Natural killer cell (primary cell): ENCODE measurements at regions not wholly inside any gene's neighbourhood (a gene's known extent, or its start where the extent isn't known, plus 50 kb on each side); places are given as distances from the start of the nearest gene placed in this dataset.

Experiments
- ATAC-seq, 3 donors: fragments of 150-1000 bp in 2 of 3; fragments of 200-7000 bp in 1 of 3; cut with Tn5 transposase; 1 replicate in 1 of 3; 2 replicates in 2 of 3; pipeline ENCODE4 v1.10.0; 2021; ENCODE audit warnings: mild to moderate bottlenecking in 2 of 3, moderate library complexity in 2 of 3
- DNase-seq, 2 donors: peaks; one replicate each; pipeline versions ENCODE4 v3.0.0 to v3.0.0-alpha.2; 2013 to 2021; ENCODE audit warnings: mixed read lengths in 1 of 2
- H3K27ac ChIP-seq: one replicate; pipeline ENCODE4 v1.5.1; 2013; ENCODE audit warnings: mild to moderate bottlenecking, low read length
- H3K27me3 ChIP-seq: one replicate; pipeline ENCODE4 v1.6.1; 2013; ENCODE audit warnings: low read length; ENCODE audit not compliant: control insufficient read depth, insufficient read depth
- H3K36me3 ChIP-seq: one replicate; pipeline ENCODE4 v1.6.1; 2013; ENCODE audit warnings: low read length; ENCODE audit not compliant: control insufficient read depth, insufficient read depth
- H3K4me1 ChIP-seq: one replicate; pipeline ENCODE4 v1.6.1; 2013; ENCODE audit warnings: low read length; ENCODE audit not compliant: control insufficient read depth, insufficient read depth
- H3K4me3 ChIP-seq: one replicate; pipeline ENCODE4 v1.5.1; 2013; ENCODE audit warnings: low read length
- H3K9me3 ChIP-seq: one replicate; pipeline ENCODE4 v1.6.1; 2013; ENCODE audit warnings: low read length; ENCODE audit not compliant: control insufficient read depth, insufficient read depth
- H3K27ac Mint-ChIP-seq, 2 donors: one replicate each; pipeline ENCODE4 v1.8.0; 2022; ENCODE audit warnings: mild to moderate bottlenecking in 2 of 2, mixed read lengths in 2 of 2, moderate library complexity in 1 of 2
- H3K27me3 Mint-ChIP-seq, 2 donors: one replicate each; pipeline ENCODE4 v1.8.0; 2022; ENCODE audit warnings: low read depth in 2 of 2, mixed read lengths in 2 of 2
- H3K36me3 Mint-ChIP-seq: one replicate; pipeline ENCODE4 v1.8.0; 2022; ENCODE audit warnings: mixed read lengths
- H3K4me1 Mint-ChIP-seq, 2 donors: one replicate each; pipeline ENCODE4 v1.8.0; 2022; ENCODE audit warnings: mixed read lengths in 2 of 2
- H3K4me3 Mint-ChIP-seq: one replicate; pipeline ENCODE4 v1.8.0; 2022; ENCODE audit warnings: mild to moderate bottlenecking, moderate library complexity, mixed read lengths
- H3K9me3 Mint-ChIP-seq, 2 donors: one replicate each; pipeline ENCODE4 v1.8.0; 2022; ENCODE audit warnings: mixed read lengths in 2 of 2
- WGBS: methylation state at CpG from one replicate; pipeline ENCODE4 v1.1.7; 2013; ENCODE audit warnings: missing lambda C conversion rate; ENCODE audit not compliant: insufficient coverage; 5-methylcytosine and 5-hydroxymethylcytosine counted together
- intact Hi-C: fragments of 100-400 bp; cut with micrococcal nuclease; formaldehyde crosslinking; loops from one replicate; pipeline ENCODE4 v1.14.2; 2022
- TF ChIP-seq, protein P1 (sequence below): fragments of 200-600 bp; IDR thresholded peaks from one replicate; pipeline ENCODE4 v1.8.0; 2022; ENCODE audit warnings: antibody characterized with exemption

DNA sequence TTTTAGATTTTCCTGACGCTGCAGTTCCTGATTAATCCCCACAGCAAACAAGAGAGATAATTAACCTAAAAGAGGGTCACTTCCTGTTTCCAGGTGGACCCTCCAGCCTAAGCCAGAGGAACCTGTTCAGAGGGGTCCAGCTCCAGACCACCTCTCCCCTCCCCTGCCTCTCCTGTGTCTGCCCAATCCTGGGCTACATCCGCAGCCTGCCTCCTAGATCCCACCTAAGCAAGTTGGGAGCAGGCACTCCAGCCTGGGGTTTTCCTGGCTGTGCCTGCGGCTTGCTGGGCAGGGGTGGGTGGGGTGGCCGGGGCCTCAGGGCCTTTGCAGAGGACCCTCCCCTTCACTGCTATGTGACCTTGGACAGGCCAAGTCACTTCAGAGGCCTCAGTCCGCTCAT, 178.6 kb upstream of the LINGO1 start:
- WGBS: 47% methylated on average over 3 of the region's 5 CpGs

DNA sequence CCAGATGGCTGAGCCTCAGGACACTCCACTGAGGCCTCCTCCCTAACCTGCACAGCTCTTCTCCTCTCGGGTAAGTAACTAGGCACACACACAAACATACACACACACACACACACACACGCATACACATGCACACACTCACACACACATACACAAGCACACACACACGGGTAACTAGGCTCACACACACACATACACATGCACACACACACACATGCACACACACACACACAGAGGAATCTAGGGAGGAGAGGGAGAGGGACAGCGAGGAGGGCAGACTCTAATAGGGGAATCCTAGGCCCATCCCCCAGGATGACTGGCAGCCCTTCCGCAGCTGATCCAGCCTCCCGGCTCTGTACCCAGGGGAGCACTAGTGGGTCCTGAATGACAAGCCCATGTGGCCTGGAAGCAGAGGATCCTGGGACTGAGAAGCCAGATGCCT, 177.4 kb upstream of the LINGO1 start:
- Mint-ChIP-seq H3K4me3 (no peak overlapping the region), H3K27ac (no peak overlapping the region), H3K36me3 (no peaks in the 10 kb centered on the region), H3K9me3 (no peaks in the 10 kb centered on the region), H3K4me1 (no peaks in the 10 kb centered on the region), H3K27me3 (peaks cover 0 to 5% of the 10 kb centered on the region in 2 donors)
- TF ChIP-seq, protein P1, sequence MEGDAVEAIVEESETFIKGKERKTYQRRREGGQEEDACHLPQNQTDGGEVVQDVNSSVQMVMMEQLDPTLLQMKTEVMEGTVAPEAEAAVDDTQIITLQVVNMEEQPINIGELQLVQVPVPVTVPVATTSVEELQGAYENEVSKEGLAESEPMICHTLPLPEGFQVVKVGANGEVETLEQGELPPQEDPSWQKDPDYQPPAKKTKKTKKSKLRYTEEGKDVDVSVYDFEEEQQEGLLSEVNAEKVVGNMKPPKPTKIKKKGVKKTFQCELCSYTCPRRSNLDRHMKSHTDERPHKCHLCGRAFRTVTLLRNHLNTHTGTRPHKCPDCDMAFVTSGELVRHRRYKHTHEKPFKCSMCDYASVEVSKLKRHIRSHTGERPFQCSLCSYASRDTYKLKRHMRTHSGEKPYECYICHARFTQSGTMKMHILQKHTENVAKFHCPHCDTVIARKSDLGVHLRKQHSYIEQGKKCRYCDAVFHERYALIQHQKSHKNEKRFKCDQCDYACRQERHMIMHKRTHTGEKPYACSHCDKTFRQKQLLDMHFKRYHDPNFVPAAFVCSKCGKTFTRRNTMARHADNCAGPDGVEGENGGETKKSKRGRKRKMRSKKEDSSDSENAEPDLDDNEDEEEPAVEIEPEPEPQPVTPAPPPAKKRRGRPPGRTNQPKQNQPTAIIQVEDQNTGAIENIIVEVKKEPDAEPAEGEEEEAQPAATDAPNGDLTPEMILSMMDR: no peak
- no peaks in the 10 kb centered on the region for H3K27me3 ChIP-seq
- H3K4me3 ChIP-seq: no peak overlapping the region
- H3K36me3 ChIP-seq: no peaks in the 10 kb centered on the region
- no peak overlapping the region for H3K27ac ChIP-seq
- no peak for ATAC-seq
- 84% methylated on average over 6 of the region's 6 CpGs for WGBS
- no peaks in the 10 kb centered on the region for H3K9me3 ChIP-seq
- DNase-seq: no peak
- no peaks in the 10 kb centered on the region for H3K4me1 ChIP-seq
- intact Hi-C loops: no loop called here

More for the DNA sequence above, 178.6 kb upstream of the LINGO1 start:
- TF ChIP-seq, protein P1: no peak
- Mint-ChIP-seq H3K4me3 (no peak overlapping the region), H3K27me3 (peaks cover 5 to 8% of the 10 kb centered on the region in 2 donors), H3K4me1 (no peaks in the 10 kb centered on the region), H3K9me3 (no peaks in the 10 kb centered on the region), H3K27ac (no peak overlapping the region), H3K36me3 (no peaks in the 10 kb centered on the region)
- intact Hi-C loops: no loop called here
- H3K36me3 ChIP-seq: no peaks in the 10 kb centered on the region
- H3K27me3 ChIP-seq: no peaks in the 10 kb centered on the region
- H3K4me1 ChIP-seq: no peaks in the 10 kb centered on the region
- H3K9me3 ChIP-seq: no peaks in the 10 kb centered on the region
- ATAC-seq: no peak
- no peak overlapping the region for H3K4me3 ChIP-seq
- no peak for DNase-seq
- no peak overlapping the region for H3K27ac ChIP-seq

DNA sequence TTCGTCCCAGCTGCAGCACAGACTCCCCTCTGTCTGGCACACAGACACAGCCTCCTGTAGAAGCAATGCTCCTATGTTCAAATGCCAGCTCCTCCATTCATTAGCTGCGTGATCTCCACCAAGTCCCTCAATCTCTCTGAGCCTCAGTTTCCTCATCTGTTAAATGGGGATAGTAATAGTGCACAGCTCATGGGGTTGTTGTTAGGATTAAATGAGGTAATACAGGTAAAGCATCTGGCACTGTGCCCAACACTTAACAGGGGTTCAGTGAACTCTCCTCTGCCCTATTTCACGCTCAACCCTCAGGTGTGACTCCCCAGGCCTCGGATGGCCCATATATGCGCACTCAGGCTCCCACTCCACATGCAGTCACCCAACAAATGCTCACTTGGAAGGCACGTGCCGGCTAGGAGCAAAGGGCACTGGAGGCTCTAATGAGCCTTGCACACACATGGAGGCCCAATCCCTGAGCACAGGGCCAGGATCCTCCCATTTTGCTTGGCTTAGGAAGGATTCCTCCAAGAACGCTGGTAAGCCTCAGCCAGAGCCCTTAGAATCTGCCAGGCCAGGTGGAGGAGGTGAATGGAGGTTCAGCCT, 176.0 kb upstream of the LINGO1 start:
- Mint-ChIP-seq H3K4me3 (no peak overlapping the region), H3K36me3 (no peaks in the 10 kb centered on the region), H3K27ac (no peak overlapping the region), H3K9me3 (no peaks in the 10 kb centered on the region), H3K27me3 (peaks cover 0 to 5% of the 10 kb centered on the region in 2 donors), H3K4me1 (no peaks in the 10 kb centered on the region)
- Histone ChIP-seq H3K4me3 (no peak overlapping the region), H3K36me3 (no peaks in the 10 kb centered on the region), H3K9me3 (no peaks in the 10 kb centered on the region), H3K27me3 (no peaks in the 10 kb centered on the region), H3K27ac (no peak overlapping the region), H3K4me1 (no peaks in the 10 kb centered on the region)
- intact Hi-C loops: no loop called here
- DNase-seq (no peak), ATAC-seq (no peak)
- whole genome bisulfite sequencing: 88% methylated on average over 7 of the region's 8 CpGs
- TF ChIP-seq, protein P1: no peak

DNA sequence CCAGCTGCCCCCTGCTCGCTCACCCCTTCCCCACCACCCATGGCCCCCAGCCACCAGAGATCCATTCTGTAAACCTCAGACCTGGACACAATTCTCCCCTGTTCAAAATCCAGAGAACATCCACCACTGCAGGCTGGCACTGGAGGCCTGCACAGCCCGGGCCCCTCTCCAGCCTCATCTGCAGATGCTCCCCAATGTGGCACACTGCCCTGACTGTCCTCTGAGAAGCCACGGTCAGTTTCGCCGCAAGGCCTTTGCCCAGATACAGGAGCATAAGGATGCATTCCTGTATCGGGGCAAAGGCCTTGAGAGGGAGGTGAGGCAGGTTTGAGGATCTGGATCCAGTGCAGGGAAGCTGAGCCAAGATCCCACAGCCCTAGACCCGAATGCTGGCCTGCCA, 175.4 kb upstream of the LINGO1 start:
- no peaks in the 10 kb centered on the region for H3K9me3 Mint-ChIP-seq
- intact Hi-C loops: no loop called here

More for the DNA sequence above, 175.4 kb upstream of the LINGO1 start:
- H3K27me3 ChIP-seq: no peaks in the 10 kb centered on the region
- H3K36me3 ChIP-seq: no peaks in the 10 kb centered on the region
- H3K36me3 Mint-ChIP-seq: no peaks in the 10 kb centered on the region
- no peaks in the 10 kb centered on the region for H3K9me3 ChIP-seq
- 91% methylated on average over 6 of the region's 7 CpGs for WGBS
- no peak overlapping the region for H3K4me3 Mint-ChIP-seq
- DNase-seq (no peak), ATAC-seq (no peak)
- H3K27me3 Mint-ChIP-seq: peaks cover 0 to 7% of the 10 kb centered on the region in 2 donors
- TF ChIP-seq, protein P1: no peak
- no peak overlapping the region for H3K27ac ChIP-seq
- no peaks in the 10 kb centered on the region for H3K4me1 Mint-ChIP-seq
- no peak overlapping the region for H3K4me3 ChIP-seq
- no peaks in the 10 kb centered on the region for H3K4me1 ChIP-seq
- no peak overlapping the region for H3K27ac Mint-ChIP-seq
